AG04449 (cell line): ENCODE measurements at regions not wholly inside any gene's neighbourhood (a gene's known extent, or its start where the extent isn't known, plus 50 kb on each side); places are given as distances from the start of the nearest gene placed in this dataset.

Experiments
- CTCF ChIA-PET: fragments of 350-600 bp; formaldehyde crosslinking; extraction: SDS; loops from one replicate; lab custom pipeline; 2021; ENCODE audit warnings: antibody characterized with exemption; lab: Yijun Ruan, JAX
- POLR2A ChIA-PET: fragments of 400-600, 350-600 bp; formaldehyde crosslinking; extraction: SDS; loops from one replicate; lab custom pipeline; 2020; ENCODE audit warnings: antibody characterized with exemption, inconsistent platforms; lab: Yijun Ruan, JAX
- DNase-seq: peaks from one replicate; pipeline ENCODE4 v3.0.0-alpha.2; 2010; ENCODE audit warnings: low read depth, low spot score
- H3K4me3 ChIP-seq: 2 replicates; pipeline ENCODE4 v1.5.1; 2011; ENCODE audit warnings: low read depth, mild to moderate bottlenecking, control low read depth, low read length
- TF ChIP-seq, protein P1 (sequence below): IDR thresholded peaks from one replicate; pipeline ENCODE4 v1.5.1; 2011; ENCODE audit warnings: mild to moderate bottlenecking, moderate library complexity, low read length, control low read depth, inconsistent platforms; ENCODE audit not compliant: insufficient read depth; ENCODE audit errors: missing control alignments

GRCh38 chr2:122816803-122817202, 1061.4 kb downstream of the TSN start:
- no peak for DNase-seq
- TF ChIP-seq, protein P1, sequence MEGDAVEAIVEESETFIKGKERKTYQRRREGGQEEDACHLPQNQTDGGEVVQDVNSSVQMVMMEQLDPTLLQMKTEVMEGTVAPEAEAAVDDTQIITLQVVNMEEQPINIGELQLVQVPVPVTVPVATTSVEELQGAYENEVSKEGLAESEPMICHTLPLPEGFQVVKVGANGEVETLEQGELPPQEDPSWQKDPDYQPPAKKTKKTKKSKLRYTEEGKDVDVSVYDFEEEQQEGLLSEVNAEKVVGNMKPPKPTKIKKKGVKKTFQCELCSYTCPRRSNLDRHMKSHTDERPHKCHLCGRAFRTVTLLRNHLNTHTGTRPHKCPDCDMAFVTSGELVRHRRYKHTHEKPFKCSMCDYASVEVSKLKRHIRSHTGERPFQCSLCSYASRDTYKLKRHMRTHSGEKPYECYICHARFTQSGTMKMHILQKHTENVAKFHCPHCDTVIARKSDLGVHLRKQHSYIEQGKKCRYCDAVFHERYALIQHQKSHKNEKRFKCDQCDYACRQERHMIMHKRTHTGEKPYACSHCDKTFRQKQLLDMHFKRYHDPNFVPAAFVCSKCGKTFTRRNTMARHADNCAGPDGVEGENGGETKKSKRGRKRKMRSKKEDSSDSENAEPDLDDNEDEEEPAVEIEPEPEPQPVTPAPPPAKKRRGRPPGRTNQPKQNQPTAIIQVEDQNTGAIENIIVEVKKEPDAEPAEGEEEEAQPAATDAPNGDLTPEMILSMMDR = no peak
- POLR2A ChIA-PET = no interaction called here
- CTCF ChIA-PET = no interaction called here
- no peak overlapping the region for H3K4me3 ChIP-seq

DNA sequence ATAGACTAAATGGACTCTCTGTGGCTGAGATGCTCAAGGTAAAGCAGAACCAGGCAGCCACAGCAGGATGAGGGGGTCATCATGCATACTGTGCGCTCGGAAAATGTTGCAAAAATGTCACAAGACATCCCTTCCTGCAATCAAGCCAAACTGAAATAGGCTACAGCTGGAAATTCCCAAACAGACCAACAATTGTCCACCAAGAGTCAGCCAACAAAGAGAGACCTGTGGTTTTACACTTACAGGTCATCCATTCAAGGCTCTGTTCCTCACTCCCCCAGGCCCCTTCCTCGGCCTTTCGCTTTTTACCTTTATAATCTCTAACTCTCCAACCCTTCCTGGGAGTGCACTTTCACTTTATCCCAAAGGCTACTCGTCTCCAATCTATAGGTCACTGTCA, 1066.9 kb downstream of the TSN start:
- ChIA-PET CTCF (no interaction called here), POLR2A (no interaction called here)
- DNase-seq = no peak
- TF ChIP-seq, protein P1 = no peak
- no peak overlapping the region for H3K4me3 ChIP-seq

- ChIA-PET POLR2A (no interaction called here), CTCF (no interaction called here)
- no peak for DNase-seq
- TF ChIP-seq, protein P1 = no peak
- H3K4me3 ChIP-seq = no peak overlapping the region
These were observed 1074.7 kb downstream of the TSN start for GRCh38 chr2:122830157-122830556.

DNA sequence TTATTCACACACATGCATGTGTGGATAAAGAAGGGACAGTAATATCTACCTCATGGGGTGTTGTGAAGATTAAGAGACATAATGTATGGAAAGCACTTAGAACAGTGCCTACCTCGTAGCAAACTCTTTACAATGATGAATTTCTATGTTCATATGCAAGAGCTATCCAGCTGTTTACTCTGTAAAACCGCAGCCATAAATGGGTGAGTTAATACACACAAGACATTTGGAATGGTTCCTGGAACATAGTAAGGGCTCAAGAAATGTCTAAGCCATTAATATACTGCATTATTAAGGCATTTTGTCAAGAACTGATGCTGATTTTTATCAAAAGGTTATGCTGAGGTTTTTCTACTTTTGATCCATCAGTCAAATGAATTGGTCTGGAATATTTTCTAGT, 1076.2 kb downstream of the TSN start:
- ChIA-PET POLR2A (no interaction called here), CTCF (no interaction called here)
- TF ChIP-seq, protein P1 = no peak
- no peak for DNase-seq
- no peak overlapping the region for H3K4me3 ChIP-seq

DNA sequence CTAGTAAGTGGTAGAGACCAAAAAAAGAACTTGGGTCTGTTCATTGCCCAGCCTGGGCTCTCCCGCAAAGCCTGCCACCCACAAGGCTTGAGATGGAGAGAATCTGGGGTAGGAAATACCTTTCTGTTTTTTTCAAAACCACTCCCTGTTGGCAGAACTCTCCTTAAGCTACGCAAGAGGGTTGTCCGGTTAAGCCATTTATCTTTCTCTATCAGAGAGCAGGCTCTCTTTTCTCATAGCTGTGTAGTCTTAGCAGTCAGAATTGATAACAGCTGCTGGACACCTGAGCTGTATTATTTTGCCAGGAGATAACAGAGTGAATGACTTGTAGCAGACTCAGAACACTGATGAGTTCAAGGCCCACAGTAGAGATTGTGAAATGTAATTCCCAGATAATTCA, 1088.1 kb downstream of the TSN start:
- POLR2A ChIA-PET = no interaction called here

GRCh38 chr2:122851161-122851560, 1095.7 kb downstream of the TSN start:
- H3K4me3 ChIP-seq = no peak overlapping the region
- DNase-seq = no peak
- ChIA-PET CTCF (no interaction called here), POLR2A (no interaction called here)
- TF ChIP-seq, protein P1 = no peak

More for the DNA sequence above, 1088.1 kb downstream of the TSN start:
- CTCF ChIA-PET = no interaction called here
- H3K4me3 ChIP-seq = no peak overlapping the region
- DNase-seq = no peak
- TF ChIP-seq, protein P1 = no peak
